ENCODE measurements at regions not wholly inside any gene's neighbourhood (a gene's known extent, or its start where the extent isn't known, plus 50 kb on each side); places are given as distances from the start of the nearest gene placed in this dataset.

- no peak for ATAC-seq (ENCODE audit: poor library complexity)
- ChIA-PET CTCF (no interaction called here), POLR2A (no interaction called here)
- H3K27me3 Mint-ChIP-seq: no peaks in the 10 kb centered on the region
- no peaks in the 10 kb centered on the region for H3K4me1 Mint-ChIP-seq (ENCODE audit: low read depth)
- Histone ChIP-seq H3K4me1 (ENCODE audit: insufficient read depth, low read length) (no peaks in the 10 kb centered on the region), H3K27ac (ENCODE audit: low read depth in 1 of 2, low read length in 2 of 2) (no peak overlapping the region), H3K27me3 (ENCODE audit: control insufficient read depth in 1 of 2, insufficient read depth in 2 of 2, low read length in 2 of 2) (no peaks in the 10 kb centered on the region), H3K4me3 (ENCODE audit: low read length) (no peak overlapping the region), H3K9me3 (ENCODE audit: control insufficient read depth in 1 of 2, insufficient read depth in 1 of 2, low read length in 2 of 2) (peaks cover 0 to 6% of the 10 kb centered on the region in 2 experiments), H3K36me3 (ENCODE audit: insufficient read depth, low read length) (no peaks in the 10 kb centered on the region)
- DNase-seq: no peak
- H3K4me3 Mint-ChIP-seq: no peak overlapping the region
- H3K27ac Mint-ChIP-seq: no peak overlapping the region
- no peaks in the 10 kb centered on the region for H3K36me3 Mint-ChIP-seq (ENCODE audit: low read depth)
- intact Hi-C loops (cut with DNase I, micrococcal nuclease): no loop called here
- peaks cover 4% of the 10 kb centered on the region for H3K9me3 Mint-ChIP-seq
- TF ChIP-seq CTCF (IDR thresholded peaks at IDR 0.05): no peak
Measured at GRCh38 chr5:29380029-29380428, 1813.5 kb upstream of the CDH6 start.

- Histone ChIP-seq H3K4me3 (ENCODE audit: low read length) (no peak overlapping the region), H3K36me3 (ENCODE audit: insufficient read depth, low read length) (no peaks in the 10 kb centered on the region), H3K27me3 (ENCODE audit: control insufficient read depth in 1 of 2, insufficient read depth in 2 of 2, low read length in 2 of 2) (no peaks in the 10 kb centered on the region), H3K27ac (ENCODE audit: low read depth in 1 of 2, low read length in 2 of 2) (no peak overlapping the region), H3K9me3 (ENCODE audit: control insufficient read depth in 1 of 2, insufficient read depth in 1 of 2, low read length in 2 of 2) (peaks cover 0 to 6% of the 10 kb centered on the region in 2 experiments), H3K4me1 (ENCODE audit: insufficient read depth, low read length) (no peaks in the 10 kb centered on the region)
- Mint-ChIP-seq H3K9me3 (peaks cover 6% of the 10 kb centered on the region), H3K4me1 (ENCODE audit: low read depth) (no peaks in the 10 kb centered on the region), H3K4me3 (no peak overlapping the region), H3K27ac (no peak overlapping the region), H3K36me3 (ENCODE audit: low read depth) (no peaks in the 10 kb centered on the region), H3K27me3 (no peaks in the 10 kb centered on the region)
- DNase-seq: no peak
- CTCF ChIA-PET: no interaction called here
- intact Hi-C loops (cut with DNase I, micrococcal nuclease): no loop called here
- no peak for TF ChIP-seq CTCF (IDR thresholded peaks at IDR 0.05)
- POLR2A ChIA-PET: no interaction called here
- ATAC-seq (ENCODE audit: poor library complexity): no peak
Measured at GRCh38 chr5:29379619-29380018, 1813.9 kb upstream of the CDH6 start.

- no peak overlapping the region for H3K27ac ChIP-seq (ENCODE audit: low read depth in 1 of 2, low read length in 2 of 2)
- no peak overlapping the region for H3K27ac Mint-ChIP-seq
- H3K4me3 ChIP-seq (ENCODE audit: low read length): no peak overlapping the region
- H3K27me3 ChIP-seq (ENCODE audit: control insufficient read depth in 1 of 2, insufficient read depth in 2 of 2, low read length in 2 of 2): no peaks in the 10 kb centered on the region
- H3K9me3 ChIP-seq (ENCODE audit: control insufficient read depth in 1 of 2, insufficient read depth in 1 of 2, low read length in 2 of 2): peaks cover 0 to 6% of the 10 kb centered on the region in 2 experiments
- no peaks in the 10 kb centered on the region for H3K4me1 ChIP-seq (ENCODE audit: insufficient read depth, low read length)
- peaks cover 6% of the 10 kb centered on the region for H3K9me3 Mint-ChIP-seq
- ChIA-PET POLR2A (no interaction called here), CTCF (no interaction called here)
- DNase-seq (no peak), ATAC-seq (ENCODE audit: poor library complexity) (no peak)
- H3K36me3 Mint-ChIP-seq (ENCODE audit: low read depth): no peaks in the 10 kb centered on the region
- no peak for TF ChIP-seq CTCF (IDR thresholded peaks at IDR 0.05)
- no peaks in the 10 kb centered on the region for H3K4me1 Mint-ChIP-seq (ENCODE audit: low read depth)
- no peaks in the 10 kb centered on the region for H3K27me3 Mint-ChIP-seq
- intact Hi-C loops (cut with DNase I, micrococcal nuclease): no loop called here
- H3K4me3 Mint-ChIP-seq: no peak overlapping the region
- no peaks in the 10 kb centered on the region for H3K36me3 ChIP-seq (ENCODE audit: insufficient read depth, low read length)
Measured at GRCh38 chr5:29378104-29378503, 1815.4 kb upstream of the CDH6 start.

All from CD4-positive, alpha-beta T cell (primary cell).